Suprapubic skin (tissue), 4 donors: ENCODE measurements at regions not wholly inside any gene's neighbourhood (a gene's known extent, or its start where the extent isn't known, plus 50 kb on each side); places are given as distances from the start of the nearest gene placed in this dataset.

Experiments
- DNase-seq, 2 donors: peaks; one replicate each; pipeline ENCODE4 v3.0.0-alpha.2; 2019; ENCODE audit warnings: low spot score in 2 of 2
- H3K27ac ChIP-seq: fragments of 200-600 bp; sonication (generic); one replicate; pipeline ENCODE4 v1.5.1; 2019
- H3K27me3 ChIP-seq: fragments of 200-600 bp; sonication (generic); one replicate; pipeline ENCODE4 v1.5.1; 2019
- H3K36me3 ChIP-seq: fragments of 200-600 bp; sonication (generic); one replicate; pipeline ENCODE4 v1.5.1; 2019
- H3K4me1 ChIP-seq: fragments of 200-600 bp; sonication (generic); one replicate; pipeline ENCODE4 v1.5.1; 2019
- H3K4me3 ChIP-seq: fragments of 200-600 bp; sonication (generic); one replicate; pipeline ENCODE4 v1.5.1; 2019; ENCODE audit warnings: mild to moderate bottlenecking
- H3K9me3 ChIP-seq: fragments of 200-600 bp; sonication (generic); one replicate; pipeline ENCODE4 v1.5.1; 2019
- CTCF ChIP-seq, 2 donors: fragments of 200-600 bp in 1 of 2; fragments of 450-650 bp in 1 of 2; sonication (generic) in 1 of 2; IDR thresholded peaks; one replicate each; pipeline ENCODE4 v1.5.1; 2016 to 2019; ENCODE audit warnings: antibody characterized with exemption in 2 of 2, mild to moderate bottlenecking in 1 of 2, moderate library complexity in 1 of 2
- EP300 ChIP-seq: sonication (generic); formaldehyde crosslinking; IDR thresholded peaks from one replicate; pipeline ENCODE4 v1.6.1; 2017; ENCODE audit warnings: antibody characterized with exemption
- POLR2A ChIP-seq, 2 donors: fragments of 450-650 bp; IDR thresholded peaks; one replicate each; pipeline ENCODE4 v1.6.1; 2017; ENCODE audit warnings: antibody characterized with exemption in 2 of 2, mild to moderate bottlenecking in 2 of 2, moderate library complexity in 2 of 2
- POLR2AphosphoS5 ChIP-seq, 3 donors: sonication (generic); formaldehyde crosslinking; IDR thresholded peaks; one replicate each; pipeline ENCODE4 v1.6.1; 2017; ENCODE audit warnings: antibody characterized with exemption in 3 of 3
- WGBS: methylation state at CpG from one replicate; pipeline ENCODE4 v1.1.5; 2018; 5-methylcytosine and 5-hydroxymethylcytosine counted together

DNA sequence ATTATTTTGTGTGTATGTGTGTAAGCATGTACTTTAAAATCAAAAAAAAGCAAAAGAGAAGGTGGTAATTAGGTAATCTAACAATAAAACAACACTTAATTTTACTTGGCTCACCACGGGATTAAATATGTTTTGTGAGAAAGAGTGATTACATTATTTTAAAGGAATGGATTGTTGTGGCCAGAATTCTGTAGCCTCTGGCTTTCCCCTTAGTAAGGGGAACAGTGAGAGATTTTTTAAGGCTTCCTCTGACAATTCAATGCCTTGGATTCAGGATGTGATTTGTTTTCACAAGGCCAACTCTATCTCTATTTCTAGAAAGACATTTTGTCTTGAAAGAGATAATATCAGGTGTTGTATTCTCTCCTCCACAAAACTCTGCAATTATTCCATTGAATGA lies 560.3 kb upstream of the CDH8 start:
- TF ChIP-seq CTCF (IDR thresholded peaks at IDR 0.05) (no peak), POLR2AphosphoS5 (IDR thresholded peaks at IDR 0.05) (no peak), POLR2A (IDR thresholded peaks at IDR 0.05) (no peak), EP300 (no peak)
- Histone ChIP-seq H3K4me1 (no peaks in the 10 kb centered on the region), H3K9me3 (peaks cover under 1% of the 10 kb centered on the region), H3K36me3 (no peaks in the 10 kb centered on the region), H3K27me3 (no peaks in the 10 kb centered on the region), H3K27ac (no peak overlapping the region), H3K4me3 (no peak overlapping the region)
- WGBS = 4% methylated on average over 1 of the region's 1 CpG
- DNase-seq = no peak

GRCh38 chr16:62596125-62596524 lies 559.9 kb upstream of the CDH8 start:
- DNase-seq = no peak
- TF ChIP-seq CTCF (IDR thresholded peaks at IDR 0.05) (no peak), EP300 (no peak), POLR2AphosphoS5 (IDR thresholded peaks at IDR 0.05) (no peak), POLR2A (IDR thresholded peaks at IDR 0.05) (no peak)
- no peak overlapping the region for H3K4me3 ChIP-seq
- no peaks in the 10 kb centered on the region for H3K36me3 ChIP-seq
- no peaks in the 10 kb centered on the region for H3K4me1 ChIP-seq
- WGBS = 50% methylated on average over 6 of the region's 6 CpGs
- peaks cover 4% of the 10 kb centered on the region for H3K9me3 ChIP-seq
- no peaks in the 10 kb centered on the region for H3K27me3 ChIP-seq
- no peak overlapping the region for H3K27ac ChIP-seq

DNA sequence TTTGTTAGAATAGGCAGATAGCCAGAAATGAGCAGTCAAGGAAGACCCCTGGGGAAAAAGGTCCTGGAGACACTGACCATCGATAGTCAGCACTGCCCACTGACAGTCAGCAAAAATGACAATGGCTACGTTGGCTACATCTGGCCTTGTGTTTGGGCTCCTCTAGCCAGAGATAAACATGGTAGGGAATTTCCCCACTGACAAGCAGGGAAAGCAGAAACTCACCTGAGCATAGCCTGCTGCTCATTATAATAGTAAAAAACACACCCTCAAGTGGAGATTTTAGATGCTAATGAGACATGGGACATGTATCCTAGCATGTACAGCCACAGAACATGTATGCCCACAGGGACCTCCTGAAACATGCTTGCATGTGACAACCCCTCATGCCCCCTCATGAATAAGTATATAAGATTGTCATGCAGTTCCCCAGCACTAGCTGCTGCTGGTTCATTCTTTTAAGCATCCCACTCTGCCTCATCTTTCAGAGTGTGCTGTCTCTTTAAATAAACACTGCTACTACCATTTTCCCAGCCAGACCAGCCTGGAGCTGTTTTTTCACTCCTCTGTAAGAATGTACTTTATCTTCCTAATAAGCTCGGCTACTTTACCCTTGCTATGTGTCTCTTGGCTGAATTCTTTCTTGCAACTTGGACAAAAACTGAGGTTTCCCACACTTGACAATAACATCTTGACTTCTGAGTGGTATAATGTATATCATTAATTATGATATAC lies 550.1 kb upstream of the CDH8 start:
- WGBS = 50% methylated on average over 3 of the region's 3 CpGs
- H3K27me3 ChIP-seq = no peaks in the 10 kb centered on the region
- H3K4me1 ChIP-seq = no peaks in the 10 kb centered on the region
- no peak overlapping the region for H3K27ac ChIP-seq
- no peaks in the 10 kb centered on the region for H3K36me3 ChIP-seq
- no peak overlapping the region for H3K4me3 ChIP-seq
- TF ChIP-seq POLR2A (IDR thresholded peaks at IDR 0.05) (no peak), CTCF (IDR thresholded peaks at IDR 0.05) (no peak), EP300 (no peak), POLR2AphosphoS5 (IDR thresholded peaks at IDR 0.05) (no peak)
- peaks cover 4% of the 10 kb centered on the region for H3K9me3 ChIP-seq
- no peak for DNase-seq

GRCh38 chr16:62585041-62585545 lies 548.9 kb upstream of the CDH8 start:
- Histone ChIP-seq H3K9me3 (peaks cover 4% of the 10 kb centered on the region), H3K4me3 (no peak overlapping the region), H3K27ac (no peak overlapping the region), H3K4me1 (no peaks in the 10 kb centered on the region), H3K36me3 (no peaks in the 10 kb centered on the region), H3K27me3 (no peaks in the 10 kb centered on the region)
- TF ChIP-seq EP300 = no peak
- no peak for TF ChIP-seq POLR2AphosphoS5 (IDR thresholded peaks at IDR 0.05)
- TF ChIP-seq POLR2A (IDR thresholded peaks at IDR 0.05) = no peak
- no peak for TF ChIP-seq CTCF (IDR thresholded peaks at IDR 0.05)
- no peak for DNase-seq
- WGBS = 55% methylated on average over 2 of the region's 2 CpGs

DNA sequence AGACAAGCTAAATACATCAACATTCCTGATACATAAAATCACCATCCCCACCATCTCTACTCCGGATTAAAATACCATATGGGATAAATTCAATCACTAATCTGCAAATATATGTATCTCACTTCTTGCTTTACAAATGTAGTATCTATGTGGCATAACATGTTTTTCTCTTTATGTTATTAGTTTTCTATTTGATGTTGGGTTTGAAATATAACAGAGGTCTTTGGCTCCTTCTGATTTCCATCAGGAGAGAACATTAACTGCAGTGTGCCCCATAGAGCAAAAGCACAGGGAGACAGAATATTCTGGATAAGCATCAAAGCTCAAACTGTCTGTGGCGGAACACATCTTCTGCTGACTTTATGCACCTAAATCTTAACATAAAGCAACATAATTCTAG lies 547.2 kb upstream of the CDH8 start:
- no peak for DNase-seq
- no peaks in the 10 kb centered on the region for H3K4me1 ChIP-seq
- H3K4me3 ChIP-seq = no peak overlapping the region
- H3K27me3 ChIP-seq = no peaks in the 10 kb centered on the region
- TF ChIP-seq POLR2A (IDR thresholded peaks at IDR 0.05) (no peak), POLR2AphosphoS5 (IDR thresholded peaks at IDR 0.05) (no peak), CTCF (IDR thresholded peaks at IDR 0.05) (no peak), EP300 (no peak)
- H3K36me3 ChIP-seq = no peaks in the 10 kb centered on the region
- 77% methylated on average over 2 of the region's 2 CpGs for WGBS
- H3K27ac ChIP-seq = no peak overlapping the region
- peaks cover 4% of the 10 kb centered on the region for H3K9me3 ChIP-seq
